ENCODE measurements at regions not wholly inside any gene's neighbourhood (a gene's known extent, or its start where the extent isn't known, plus 50 kb on each side); places are given as distances from the start of the nearest gene placed in this dataset.
"Not testable (repeated sequence)": the region's sequence is repeated elsewhere in the genome, so short reads cannot be mapped to it uniquely, and the experiment has no call there.

DNA sequence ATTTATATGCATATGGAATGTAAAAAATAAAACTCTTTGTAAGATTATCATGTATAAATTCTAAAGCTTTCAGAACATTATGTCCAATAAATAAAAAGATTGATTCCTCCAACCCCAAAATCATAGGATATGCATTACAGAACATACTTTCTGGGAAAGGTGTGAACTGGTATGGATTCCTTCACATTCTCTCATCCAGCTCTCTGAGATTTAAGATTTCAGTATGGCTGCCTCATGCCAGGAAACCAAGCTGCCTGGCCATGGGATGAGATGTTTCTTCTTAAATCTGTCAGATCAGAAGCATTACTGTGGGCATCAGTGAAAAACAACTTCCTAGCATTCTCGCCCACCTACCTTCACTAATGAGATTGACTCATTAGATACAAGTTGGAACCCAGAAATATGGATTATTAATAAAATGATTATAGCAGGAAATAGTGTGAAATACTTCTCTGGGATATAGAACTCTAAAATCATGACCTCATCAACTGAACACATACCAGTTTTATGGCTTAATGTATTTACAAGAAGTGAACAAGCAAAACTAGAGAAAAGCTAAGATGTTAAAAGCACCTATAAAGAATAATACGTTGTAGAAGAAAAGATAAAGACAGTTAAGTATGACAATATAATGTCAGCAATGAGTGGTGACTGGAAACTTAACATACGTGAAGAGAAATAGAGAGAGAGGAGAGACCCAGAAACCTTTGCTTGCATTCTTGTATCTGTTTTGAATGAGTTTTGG is 171.6 kb upstream of the PHACTR1 start:
- H3K27ac ChIP-seq (ENCODE audit: low read length) = no peak overlapping the region
- no peaks in the 10 kb centered on the region for H3K27me3 ChIP-seq (ENCODE audit: low read depth, low read length)
- no peaks in the 10 kb centered on the region for H3K36me3 ChIP-seq (replicated peaks; ENCODE audit: low read depth, low read length)
- H2AFZ ChIP-seq (ENCODE audit: low read depth, low read length) = no peak overlapping the region
- no peak overlapping the region for H3K4me2 ChIP-seq (ENCODE audit: low read length)
- no peaks in the 10 kb centered on the region for H3K4me1 ChIP-seq (ENCODE audit: low read length)
- no peaks in the 10 kb centered on the region for H3K9me3 ChIP-seq (ENCODE audit: insufficient read depth, low read length)
- no peaks in the 10 kb centered on the region for H3K79me2 ChIP-seq (ENCODE audit: low read length)
- H3K9ac ChIP-seq (ENCODE audit: low read length) = no peak overlapping the region
- TF ChIP-seq EZH2phosphoT487 (IDR thresholded peaks at IDR 0.05; ENCODE audit: low read depth) = no peak
- TF ChIP-seq, protein P1, sequence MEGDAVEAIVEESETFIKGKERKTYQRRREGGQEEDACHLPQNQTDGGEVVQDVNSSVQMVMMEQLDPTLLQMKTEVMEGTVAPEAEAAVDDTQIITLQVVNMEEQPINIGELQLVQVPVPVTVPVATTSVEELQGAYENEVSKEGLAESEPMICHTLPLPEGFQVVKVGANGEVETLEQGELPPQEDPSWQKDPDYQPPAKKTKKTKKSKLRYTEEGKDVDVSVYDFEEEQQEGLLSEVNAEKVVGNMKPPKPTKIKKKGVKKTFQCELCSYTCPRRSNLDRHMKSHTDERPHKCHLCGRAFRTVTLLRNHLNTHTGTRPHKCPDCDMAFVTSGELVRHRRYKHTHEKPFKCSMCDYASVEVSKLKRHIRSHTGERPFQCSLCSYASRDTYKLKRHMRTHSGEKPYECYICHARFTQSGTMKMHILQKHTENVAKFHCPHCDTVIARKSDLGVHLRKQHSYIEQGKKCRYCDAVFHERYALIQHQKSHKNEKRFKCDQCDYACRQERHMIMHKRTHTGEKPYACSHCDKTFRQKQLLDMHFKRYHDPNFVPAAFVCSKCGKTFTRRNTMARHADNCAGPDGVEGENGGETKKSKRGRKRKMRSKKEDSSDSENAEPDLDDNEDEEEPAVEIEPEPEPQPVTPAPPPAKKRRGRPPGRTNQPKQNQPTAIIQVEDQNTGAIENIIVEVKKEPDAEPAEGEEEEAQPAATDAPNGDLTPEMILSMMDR (IDR thresholded peaks at IDR 0.05; ENCODE audit: low read depth, low read length) = no peak
- no peaks in the 10 kb centered on the region for H4K20me1 ChIP-seq (ENCODE audit: insufficient read depth, low read length)
- no peak overlapping the region for H3K4me3 ChIP-seq (ENCODE audit: low read length)

DNA sequence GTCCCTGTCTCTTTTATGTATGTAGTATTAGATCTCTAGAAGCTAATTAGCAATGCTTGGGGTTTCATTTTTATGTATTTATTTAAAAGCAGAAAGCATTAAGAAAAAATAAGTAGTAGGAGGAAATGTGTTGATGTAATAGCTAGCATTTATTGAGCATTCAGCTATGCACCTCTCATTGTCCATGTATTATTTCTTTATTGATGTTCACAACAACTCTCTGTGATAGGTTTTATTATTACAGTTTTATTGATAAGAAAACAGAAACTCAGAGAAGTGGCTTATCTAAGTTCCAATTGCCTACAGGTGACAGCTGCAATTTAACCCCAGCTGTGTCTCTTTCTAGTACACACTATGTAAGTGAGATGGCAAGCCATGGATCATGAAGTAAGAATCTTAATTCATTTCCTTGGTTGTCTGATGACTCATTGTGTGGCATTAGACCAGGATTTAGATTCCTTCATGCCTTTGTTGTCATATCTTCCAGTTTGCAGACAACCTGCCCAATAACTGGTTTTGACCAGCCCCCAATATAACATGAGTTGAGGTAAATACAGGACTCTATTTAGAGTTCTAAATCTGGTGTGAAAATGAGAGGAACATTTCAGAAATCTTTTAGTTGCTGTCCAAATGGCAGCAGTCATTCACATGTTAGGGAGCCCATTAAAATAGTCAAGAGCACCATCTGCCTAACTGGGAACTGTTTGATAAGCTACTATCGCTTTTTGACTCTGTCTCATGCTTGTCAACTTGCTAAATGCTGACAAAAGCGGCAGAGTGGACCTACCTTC is 170.8 kb upstream of the PHACTR1 start:
- no peak overlapping the region for H3K4me3 ChIP-seq (ENCODE audit: low read length)
- TF ChIP-seq, protein P1 (IDR thresholded peaks at IDR 0.05; ENCODE audit: low read depth, low read length) = no peak
- TF ChIP-seq EZH2phosphoT487 (IDR thresholded peaks at IDR 0.05; ENCODE audit: low read depth) = no peak
- H3K27ac ChIP-seq (ENCODE audit: low read length) = no peak overlapping the region
- H3K9ac ChIP-seq (ENCODE audit: low read length) = no peak overlapping the region
- no peaks in the 10 kb centered on the region for H3K36me3 ChIP-seq (replicated peaks; ENCODE audit: low read depth, low read length)
- no peak overlapping the region for H3K4me2 ChIP-seq (ENCODE audit: low read length)
- H3K4me1 ChIP-seq (ENCODE audit: low read length) = no peaks in the 10 kb centered on the region
- H4K20me1 ChIP-seq (ENCODE audit: insufficient read depth, low read length) = no peaks in the 10 kb centered on the region
- H2AFZ ChIP-seq (ENCODE audit: low read depth, low read length) = no peak overlapping the region
- H3K27me3 ChIP-seq (ENCODE audit: low read depth, low read length) = no peaks in the 10 kb centered on the region
- no peaks in the 10 kb centered on the region for H3K9me3 ChIP-seq (ENCODE audit: insufficient read depth, low read length)
- no peaks in the 10 kb centered on the region for H3K79me2 ChIP-seq (ENCODE audit: low read length)

DNA sequence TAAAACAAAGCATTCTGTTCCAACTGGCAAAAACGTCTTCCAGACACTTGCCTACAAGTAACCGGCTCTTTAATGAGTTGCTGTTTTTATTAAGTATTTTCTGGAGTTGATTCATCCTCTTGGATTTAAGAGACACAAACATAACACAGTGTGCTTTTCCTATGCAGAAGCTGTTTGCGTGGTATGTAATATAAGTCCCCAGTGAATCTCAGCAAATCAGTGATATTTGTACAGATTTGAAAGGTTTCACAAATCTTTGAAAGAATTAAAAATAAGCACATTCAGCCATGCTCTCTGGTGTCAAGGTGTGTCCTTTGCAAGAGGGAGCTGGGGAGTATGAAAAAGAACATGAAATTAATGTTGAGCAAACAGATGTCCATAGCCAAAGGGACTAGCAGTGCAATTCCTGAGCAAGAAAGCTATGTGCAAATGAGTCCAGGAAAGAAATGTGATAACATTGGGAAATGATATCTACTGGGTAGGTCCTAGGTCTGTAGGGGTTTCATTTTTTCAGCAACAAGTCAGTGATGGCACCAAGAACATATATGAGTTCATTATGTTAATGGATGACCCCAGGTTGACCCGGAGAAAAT is 170.1 kb upstream of the PHACTR1 start:
- Histone ChIP-seq H3K79me2 (ENCODE audit: low read length) (no peaks in the 10 kb centered on the region), H3K9me3 (ENCODE audit: insufficient read depth, low read length) (no peaks in the 10 kb centered on the region), H4K20me1 (ENCODE audit: insufficient read depth, low read length) (no peaks in the 10 kb centered on the region), H3K9ac (ENCODE audit: low read length) (no peak overlapping the region), H3K27ac (ENCODE audit: low read length) (no peak overlapping the region), H3K36me3 (replicated peaks; ENCODE audit: low read depth, low read length) (no peaks in the 10 kb centered on the region), H3K27me3 (ENCODE audit: low read depth, low read length) (no peaks in the 10 kb centered on the region), H2AFZ (ENCODE audit: low read depth, low read length) (no peak overlapping the region), H3K4me3 (ENCODE audit: low read length) (no peak overlapping the region), H3K4me2 (ENCODE audit: low read length) (no peak overlapping the region), H3K4me1 (ENCODE audit: low read length) (no peaks in the 10 kb centered on the region)
- TF ChIP-seq EZH2phosphoT487 (IDR thresholded peaks at IDR 0.05; ENCODE audit: low read depth) = no peak
- TF ChIP-seq, protein P1 (IDR thresholded peaks at IDR 0.05; ENCODE audit: low read depth, low read length) = no peak

DNA sequence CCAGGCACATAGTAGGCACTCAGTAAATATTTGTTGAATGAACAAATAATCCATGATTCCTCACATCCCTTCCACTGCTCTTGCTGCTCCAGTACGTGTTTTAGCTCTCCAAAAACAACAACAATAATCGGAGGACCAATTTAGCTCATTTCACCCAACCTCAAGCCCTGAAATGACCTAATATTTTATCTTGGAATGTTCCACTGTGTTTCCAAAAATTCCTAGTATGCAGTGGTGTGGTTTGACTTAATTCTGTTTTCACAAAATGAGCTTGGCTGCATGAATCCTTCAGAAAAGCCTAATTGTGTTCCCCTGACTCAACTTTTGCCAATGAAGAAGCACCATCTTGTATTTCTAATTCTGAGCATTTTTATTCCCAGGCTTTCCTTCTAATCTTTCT is 168.0 kb upstream of the PHACTR1 start:
- H4K20me1 ChIP-seq (ENCODE audit: insufficient read depth, low read length) = no peaks in the 10 kb centered on the region
- H2AFZ ChIP-seq (ENCODE audit: low read depth, low read length) = no peak overlapping the region
- no peak for TF ChIP-seq EZH2phosphoT487 (IDR thresholded peaks at IDR 0.05; ENCODE audit: low read depth)
- TF ChIP-seq, protein P1 (IDR thresholded peaks at IDR 0.05; ENCODE audit: low read depth, low read length) = no peak
- no peaks in the 10 kb centered on the region for H3K79me2 ChIP-seq (ENCODE audit: low read length)
- no peaks in the 10 kb centered on the region for H3K4me1 ChIP-seq (ENCODE audit: low read length)
- no peak overlapping the region for H3K4me3 ChIP-seq (ENCODE audit: low read length)
- no peak overlapping the region for H3K9ac ChIP-seq (ENCODE audit: low read length)
- H3K27me3 ChIP-seq (ENCODE audit: low read depth, low read length) = no peaks in the 10 kb centered on the region
- H3K36me3 ChIP-seq (replicated peaks; ENCODE audit: low read depth, low read length) = no peaks in the 10 kb centered on the region
- no peaks in the 10 kb centered on the region for H3K9me3 ChIP-seq (ENCODE audit: insufficient read depth, low read length)
- no peak overlapping the region for H3K4me2 ChIP-seq (ENCODE audit: low read length)
- no peak overlapping the region for H3K27ac ChIP-seq (ENCODE audit: low read length)

DNA sequence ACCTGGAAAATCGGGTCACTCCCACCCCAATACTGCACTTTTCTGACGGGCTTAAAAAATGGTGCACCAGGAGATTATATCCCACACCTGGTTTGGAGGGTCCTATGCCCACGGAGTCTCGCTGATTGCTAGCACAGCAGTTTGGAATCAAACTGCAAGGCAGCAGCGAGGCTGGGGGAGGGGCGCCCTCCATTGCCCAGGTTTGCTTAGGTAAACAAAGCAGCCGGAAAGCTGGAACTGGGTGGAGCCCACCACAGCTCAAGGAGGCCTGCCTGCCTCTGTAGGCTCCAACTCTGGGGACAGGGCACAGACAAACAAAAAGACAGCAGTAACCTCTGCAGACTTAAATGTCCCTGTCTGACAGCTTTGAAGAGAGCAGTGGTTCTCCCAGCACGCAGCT is 167.1 kb upstream of the PHACTR1 start:
- not testable (repeated sequence) for H2AFZ ChIP-seq (ENCODE audit: low read depth, low read length); H3K36me3 ChIP-seq (replicated peaks; ENCODE audit: low read depth, low read length); H4K20me1 ChIP-seq (ENCODE audit: insufficient read depth, low read length); H3K9me3 ChIP-seq (ENCODE audit: insufficient read depth, low read length); H3K27me3 ChIP-seq (ENCODE audit: low read depth, low read length); H3K27ac ChIP-seq (ENCODE audit: low read length); H3K79me2 ChIP-seq (ENCODE audit: low read length); H3K9ac ChIP-seq (ENCODE audit: low read length); H3K4me1 ChIP-seq (ENCODE audit: low read length); H3K4me2 ChIP-seq (ENCODE audit: low read length); H3K4me3 ChIP-seq (ENCODE audit: low read length)

DNA sequence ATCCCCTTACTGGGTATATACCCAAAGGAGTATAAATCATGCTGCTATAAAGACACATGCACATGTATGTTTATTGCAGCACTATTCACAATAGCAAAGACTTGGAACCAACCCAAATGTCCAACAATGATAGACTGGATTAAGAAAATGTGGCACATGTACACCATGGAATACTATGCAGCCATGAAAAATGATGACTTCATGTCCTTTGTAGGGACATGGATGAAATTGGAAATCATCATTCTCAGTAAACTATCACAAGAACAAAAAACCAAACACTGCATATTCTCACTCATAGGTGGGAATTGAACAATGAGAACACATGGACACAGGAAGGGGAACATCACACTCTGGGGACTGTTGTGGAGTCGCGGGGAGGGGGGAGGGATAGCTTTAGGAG is 161.7 kb upstream of the PHACTR1 start:
- H3K4me3 ChIP-seq (ENCODE audit: low read length); H3K9me3 ChIP-seq (ENCODE audit: insufficient read depth, low read length); H2AFZ ChIP-seq (ENCODE audit: low read depth, low read length); H3K4me1 ChIP-seq (ENCODE audit: low read length); H3K36me3 ChIP-seq (replicated peaks; ENCODE audit: low read depth, low read length); H3K27ac ChIP-seq (ENCODE audit: low read length); H3K4me2 ChIP-seq (ENCODE audit: low read length); H3K27me3 ChIP-seq (ENCODE audit: low read depth, low read length); H3K9ac ChIP-seq (ENCODE audit: low read length); H4K20me1 ChIP-seq (ENCODE audit: insufficient read depth, low read length); H3K79me2 ChIP-seq (ENCODE audit: low read length): not testable (repeated sequence)
